Hepatocyte (in vitro differentiated cells): ENCODE measurements at regions not wholly inside any gene's neighbourhood (a gene's known extent, or its start where the extent isn't known, plus 50 kb on each side); places are given as distances from the start of the nearest gene placed in this dataset.

Experiments
- CTCF ChIP-seq: fragments of 200-600 bp; sonication (generic); IDR thresholded peaks from 2 replicates; pipeline ENCODE4 v1.5.1; 2016; ENCODE audit warnings: antibody characterized with exemption, mild to moderate bottlenecking; ENCODE audit not compliant: poor library complexity
- EZH2 ChIP-seq: fragments of 200-600 bp; sonication (generic); IDR thresholded peaks from 2 replicates; pipeline ENCODE4 v1.6.1; 2016; ENCODE audit warnings: antibody characterized with exemption, mild to moderate bottlenecking, borderline replicate concordance
- EZH2phosphoT487 ChIP-seq: fragments of 200-600 bp; sonication (generic); IDR thresholded peaks from one replicate; pipeline ENCODE4 v1.6.1; 2018; ENCODE audit warnings: antibody characterized with exemption, mild to moderate bottlenecking, low read depth, moderate library complexity; ENCODE audit not compliant: unreplicated experiment, severe bottlenecking

GRCh38 chr5:17114233-17114632, 103.2 kb upstream of the BASP1 start:
- no peak for TF ChIP-seq CTCF
- TF ChIP-seq EZH2 = no peak
- TF ChIP-seq EZH2phosphoT487 = no peak
